ENCODE measurements at regions not wholly inside any gene's neighbourhood (a gene's known extent, or its start where the extent isn't known, plus 50 kb on each side); places are given as distances from the start of the nearest gene placed in this dataset.

DNA sequence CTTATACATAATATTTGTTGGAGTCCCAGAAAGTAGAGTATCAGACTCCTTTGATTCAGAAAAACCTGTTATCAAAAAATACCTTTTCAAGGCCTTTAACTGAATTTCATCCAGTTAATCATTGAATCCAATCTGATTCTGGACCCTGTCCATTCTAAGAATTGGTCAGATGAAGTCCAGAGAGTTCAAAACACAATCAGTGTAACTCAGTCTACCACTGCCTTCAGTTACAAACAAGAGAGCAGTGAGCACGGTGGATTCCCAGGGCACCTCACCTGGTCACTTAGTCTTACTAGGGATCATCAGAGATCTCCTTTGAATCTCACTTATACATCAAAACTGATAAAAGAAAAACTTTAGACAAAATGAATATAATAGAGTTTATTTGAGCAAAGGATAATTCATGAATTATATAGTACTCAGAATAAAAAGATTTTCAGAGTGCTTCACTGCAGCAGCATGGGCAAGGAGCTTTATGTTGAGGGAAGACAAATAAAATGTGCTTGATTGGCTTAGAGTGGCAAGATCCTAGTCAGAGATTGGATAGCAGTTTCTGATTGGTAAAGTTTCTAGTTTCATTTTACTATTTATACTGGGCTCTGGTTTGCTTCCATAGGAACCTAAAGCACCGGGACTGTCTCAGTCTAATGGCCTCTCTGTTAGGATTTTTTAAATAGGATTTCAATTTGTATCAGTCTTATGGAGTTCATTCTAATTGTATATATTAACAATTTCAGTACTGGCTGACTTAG lies 474.9 kb upstream of the GOLIM4 start:
- TF ChIP-seq, protein P1, sequence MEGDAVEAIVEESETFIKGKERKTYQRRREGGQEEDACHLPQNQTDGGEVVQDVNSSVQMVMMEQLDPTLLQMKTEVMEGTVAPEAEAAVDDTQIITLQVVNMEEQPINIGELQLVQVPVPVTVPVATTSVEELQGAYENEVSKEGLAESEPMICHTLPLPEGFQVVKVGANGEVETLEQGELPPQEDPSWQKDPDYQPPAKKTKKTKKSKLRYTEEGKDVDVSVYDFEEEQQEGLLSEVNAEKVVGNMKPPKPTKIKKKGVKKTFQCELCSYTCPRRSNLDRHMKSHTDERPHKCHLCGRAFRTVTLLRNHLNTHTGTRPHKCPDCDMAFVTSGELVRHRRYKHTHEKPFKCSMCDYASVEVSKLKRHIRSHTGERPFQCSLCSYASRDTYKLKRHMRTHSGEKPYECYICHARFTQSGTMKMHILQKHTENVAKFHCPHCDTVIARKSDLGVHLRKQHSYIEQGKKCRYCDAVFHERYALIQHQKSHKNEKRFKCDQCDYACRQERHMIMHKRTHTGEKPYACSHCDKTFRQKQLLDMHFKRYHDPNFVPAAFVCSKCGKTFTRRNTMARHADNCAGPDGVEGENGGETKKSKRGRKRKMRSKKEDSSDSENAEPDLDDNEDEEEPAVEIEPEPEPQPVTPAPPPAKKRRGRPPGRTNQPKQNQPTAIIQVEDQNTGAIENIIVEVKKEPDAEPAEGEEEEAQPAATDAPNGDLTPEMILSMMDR (optimal IDR thresholded peaks at IDR 0.05 in 1 of 3, IDR thresholded peaks at IDR 0.05 in 1 of 3, conservative IDR thresholded peaks at IDR 0.05 in 1 of 3; ENCODE audit: extremely low read depth in 1 of 3, insufficient read depth in 2 of 3, low read length in 3 of 3), result no peak
- no peak for TF ChIP-seq EZH2 (IDR thresholded peaks at IDR 0.05; ENCODE audit: low read length)

All from keratinocyte (primary cell).